HG02840 (cell line): ENCODE measurements at regions not wholly inside any gene's neighbourhood (a gene's known extent, or its start where the extent isn't known, plus 50 kb on each side); places are given as distances from the start of the nearest gene placed in this dataset.

ENCODE experiments used
- ATAC-seq: cut with Tn5 transposase; IDR thresholded peaks from one replicate; pipeline ENCODE4 v1.9.1; 2021; ENCODE audit warnings: mild to moderate bottlenecking, moderate library complexity, moderate number of reproducible peaks; ENCODE audit not compliant: unreplicated experiment, low FRiP score

DNA sequence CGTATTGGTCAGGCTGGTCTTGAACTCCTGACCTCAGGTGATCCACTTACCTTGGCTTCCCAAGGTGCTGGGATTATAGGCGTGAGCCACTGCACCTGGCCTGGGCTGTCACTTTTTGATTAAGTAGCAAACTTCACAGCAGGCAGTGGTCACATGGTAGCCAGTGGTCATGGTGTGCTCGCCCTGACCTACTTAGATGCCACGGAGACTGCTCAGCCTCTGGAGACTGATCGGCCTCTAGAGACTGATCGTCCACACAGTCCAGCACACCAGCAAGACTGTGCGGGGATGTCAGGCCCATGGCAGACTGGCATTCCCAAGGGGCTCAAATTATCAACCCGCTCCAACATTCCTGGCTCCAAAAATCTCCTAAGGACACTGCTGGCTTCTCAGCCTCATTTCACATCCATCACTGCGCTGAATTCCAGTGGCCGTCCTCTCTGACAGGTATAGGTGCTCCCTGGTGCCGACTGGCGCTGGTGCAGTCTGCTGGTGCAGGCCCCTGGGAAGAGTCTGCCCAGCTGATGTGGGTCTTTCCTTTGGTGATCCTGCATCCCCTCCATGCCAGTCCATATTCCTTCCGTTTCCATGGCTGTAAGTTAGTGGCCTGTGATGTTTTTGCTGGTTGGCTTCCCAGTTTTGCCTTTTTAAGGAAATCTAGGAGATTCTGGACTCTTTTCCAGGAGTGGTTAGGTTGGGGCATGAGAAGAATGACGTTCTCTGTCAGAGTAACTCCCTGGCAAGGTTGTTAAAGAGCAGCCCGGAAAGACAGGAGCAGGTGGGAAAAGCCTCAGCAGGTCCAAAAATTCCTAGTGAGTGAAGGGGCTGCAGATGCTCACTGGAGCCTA is 374.5 kb upstream of the HS6ST1 start:
- no peak for ATAC-seq

DNA sequence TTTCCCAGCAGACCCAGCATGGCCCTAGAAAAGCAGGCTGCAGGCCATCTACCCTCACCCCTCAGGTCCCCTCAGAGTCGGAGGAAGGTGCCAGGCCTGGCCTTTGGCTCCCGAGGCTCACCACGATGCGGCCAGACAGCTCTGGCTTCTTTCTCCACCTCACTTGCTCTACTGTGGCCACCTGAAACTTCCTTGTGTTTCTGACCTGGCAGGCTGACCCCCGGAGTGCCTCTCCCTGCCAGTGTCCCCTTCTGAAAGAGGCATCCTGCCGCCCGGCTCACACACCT is 375.0 kb upstream of the HS6ST1 start:
- ATAC-seq, result no peak

DNA sequence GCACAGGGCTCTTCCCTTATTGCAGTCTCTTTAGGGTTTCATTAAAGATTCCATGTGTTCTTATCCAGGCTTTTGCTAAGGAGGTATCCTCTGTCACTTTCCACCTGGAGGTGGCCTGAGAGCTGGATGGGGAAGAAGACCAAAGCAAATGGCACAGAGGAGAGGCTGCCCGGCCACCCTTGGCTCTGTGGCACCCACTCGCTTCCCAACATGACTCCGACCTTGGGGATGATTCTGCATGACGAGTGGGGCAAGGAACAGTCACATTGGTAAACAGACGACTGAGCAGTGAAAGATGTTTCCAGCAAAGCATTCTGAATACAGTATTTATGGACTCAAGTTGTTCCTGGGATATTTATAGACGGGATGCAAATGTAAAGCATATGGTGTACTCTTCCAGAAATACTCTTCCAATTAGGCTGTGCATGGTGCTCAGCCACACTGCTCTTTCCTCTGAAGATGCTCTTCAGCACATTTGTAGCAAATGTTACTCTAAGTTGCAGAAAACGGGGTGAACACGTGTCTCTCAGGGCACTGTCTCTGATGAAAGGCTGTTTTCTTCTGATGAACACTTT is 377.1 kb upstream of the HS6ST1 start:
- ATAC-seq, result no peak

DNA sequence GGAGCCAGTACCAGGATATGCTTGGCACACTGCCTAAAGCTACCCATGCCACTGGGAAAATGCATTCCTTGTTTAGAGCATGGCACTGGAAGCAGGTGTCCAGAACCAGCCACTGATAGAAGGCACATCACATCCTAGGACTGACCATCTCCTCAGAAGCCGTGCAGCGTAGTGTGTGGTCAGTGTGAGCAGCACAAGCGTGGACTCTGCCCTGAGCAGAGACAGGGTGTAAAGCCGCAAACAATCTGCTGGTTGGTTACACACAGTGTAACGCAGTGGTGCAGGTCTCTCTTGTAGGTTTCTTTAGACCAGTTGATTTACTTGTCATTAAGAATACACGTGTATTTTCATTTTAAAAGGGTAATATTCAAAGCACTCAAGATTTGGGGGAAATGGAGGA is 377.8 kb upstream of the HS6ST1 start:
- no peak for ATAC-seq

DNA sequence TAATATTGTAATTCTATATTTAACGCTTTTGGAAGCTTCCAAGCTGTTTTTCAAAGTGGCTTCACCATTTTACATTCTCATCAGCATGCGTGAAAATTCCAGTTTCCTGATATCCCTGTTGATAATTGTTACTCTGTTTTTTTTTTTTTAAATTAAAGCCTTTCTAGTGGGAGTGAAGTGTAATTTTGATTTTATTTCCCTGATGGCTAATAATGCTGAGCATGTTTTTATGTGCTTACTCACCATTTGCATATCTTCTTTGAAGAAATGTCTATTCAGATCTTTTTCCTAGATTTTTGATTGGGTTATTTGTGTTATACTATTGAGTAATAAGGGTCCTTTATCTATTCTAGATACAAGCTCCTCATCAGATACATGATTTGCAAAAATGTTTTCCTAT is 382.8 kb upstream of the HS6ST1 start:
- ATAC-seq, result no peak

DNA sequence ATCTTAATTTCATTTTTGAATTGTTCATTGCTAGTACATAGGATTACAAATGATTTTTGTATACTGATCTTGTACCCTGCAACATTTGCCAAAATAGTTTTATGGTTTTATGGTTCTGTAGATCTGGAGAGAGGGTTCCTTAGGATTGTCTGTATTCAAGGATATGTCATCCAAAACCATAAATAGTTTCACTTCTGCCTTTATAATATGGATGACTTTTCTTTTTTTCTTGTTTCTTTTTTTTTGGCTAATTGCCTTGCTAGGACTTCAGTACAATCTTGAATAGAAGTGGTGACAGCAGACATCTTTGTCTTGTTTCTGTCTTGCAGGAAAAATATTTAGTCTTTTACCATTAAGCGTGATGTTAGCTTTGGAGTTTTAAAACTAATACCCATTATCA is 383.9 kb upstream of the HS6ST1 start:
- no peak for ATAC-seq

DNA sequence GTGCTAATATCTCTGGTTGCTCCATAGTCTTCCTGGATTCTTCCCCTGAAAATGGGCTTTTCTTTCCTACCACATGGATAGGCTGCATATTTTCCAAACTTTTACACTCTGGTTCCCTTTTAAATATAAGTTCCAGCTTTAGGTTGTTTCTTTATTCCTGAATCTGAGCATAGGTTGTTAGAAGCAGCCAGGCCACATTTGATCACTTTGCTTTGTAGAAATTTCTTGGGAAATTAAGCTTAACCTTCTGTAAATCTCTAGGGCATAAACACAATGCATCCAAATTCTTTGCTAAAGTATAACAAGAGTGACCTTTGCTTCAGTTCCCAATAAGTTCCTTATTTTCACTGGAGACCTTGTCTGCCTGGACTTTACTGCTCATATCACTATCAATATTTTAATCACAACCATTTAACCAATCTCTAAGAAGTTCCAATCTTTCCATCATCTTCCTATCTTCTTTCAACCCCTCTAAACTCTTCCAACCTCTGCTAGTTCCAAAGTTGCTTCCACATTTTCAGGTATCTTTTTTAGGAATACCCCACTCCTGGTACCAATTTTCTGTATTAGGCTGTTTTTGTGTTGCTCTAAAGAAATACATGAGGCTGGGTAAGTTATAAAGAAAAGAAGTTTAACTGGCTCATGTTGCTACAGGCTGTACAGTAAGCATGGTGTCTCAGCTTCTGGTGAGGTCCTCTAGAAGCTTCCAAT is 389.6 kb upstream of the HS6ST1 start:
- no peak for ATAC-seq

DNA sequence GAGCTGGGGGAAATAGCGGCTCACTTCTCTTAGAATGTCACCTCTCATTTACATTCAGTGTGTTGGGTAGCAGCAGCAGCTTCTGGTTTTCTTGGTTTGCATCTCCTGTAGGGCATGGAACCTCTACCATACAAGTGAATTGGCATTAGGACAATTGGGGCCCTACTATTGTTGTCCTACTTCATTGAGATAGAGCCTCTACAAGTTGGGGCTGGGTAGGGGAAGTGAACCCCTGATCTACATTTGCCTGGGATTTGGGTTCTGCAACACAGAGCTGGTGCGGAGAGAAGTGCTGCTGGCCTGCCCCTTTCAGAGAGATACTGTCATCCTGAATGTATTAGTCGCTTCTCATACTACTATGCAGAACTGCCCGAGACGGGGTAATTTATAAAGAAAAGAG is 391.6 kb upstream of the HS6ST1 start:
- ATAC-seq, result no peak

DNA sequence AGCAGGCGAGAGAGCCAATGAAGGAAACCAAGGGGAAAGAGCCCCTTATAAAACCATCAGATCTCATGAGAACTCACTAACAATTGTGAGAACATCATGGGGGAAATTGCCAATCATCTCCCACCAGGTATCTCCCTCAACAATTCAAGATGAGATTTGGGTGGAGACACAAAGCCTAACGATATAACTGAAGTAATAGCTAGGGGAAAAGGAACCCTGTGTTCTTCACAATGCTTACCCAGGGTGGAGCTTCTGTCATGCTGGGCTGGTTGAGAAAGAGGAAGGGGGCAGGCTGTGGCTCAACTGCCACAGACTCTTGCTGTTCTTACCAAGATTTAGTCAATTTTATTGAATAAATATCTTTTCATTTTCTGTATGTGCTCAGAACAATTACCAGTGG is 392.1 kb upstream of the HS6ST1 start:
- no peak for ATAC-seq

DNA sequence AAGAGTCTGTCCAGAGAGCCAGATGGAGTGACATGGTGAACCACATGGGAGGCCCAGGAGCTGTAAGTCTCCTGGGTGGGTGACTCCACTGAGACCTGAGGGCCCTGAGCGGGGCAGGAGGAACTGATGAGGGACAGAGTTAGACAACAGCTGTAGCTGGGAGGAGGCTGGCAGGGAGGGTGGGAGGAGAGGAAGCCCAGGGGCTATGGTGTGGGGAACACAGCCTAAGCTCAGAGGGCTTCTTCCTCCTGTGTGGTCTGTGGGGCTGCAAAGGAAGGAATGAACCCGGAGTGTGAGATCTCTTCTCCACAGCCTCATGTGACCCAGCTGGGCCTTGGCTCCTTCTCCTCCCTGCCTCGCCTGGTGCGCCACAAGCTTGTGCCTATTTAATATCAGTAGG is 395.6 kb upstream of the HS6ST1 start:
- no peak for ATAC-seq

DNA sequence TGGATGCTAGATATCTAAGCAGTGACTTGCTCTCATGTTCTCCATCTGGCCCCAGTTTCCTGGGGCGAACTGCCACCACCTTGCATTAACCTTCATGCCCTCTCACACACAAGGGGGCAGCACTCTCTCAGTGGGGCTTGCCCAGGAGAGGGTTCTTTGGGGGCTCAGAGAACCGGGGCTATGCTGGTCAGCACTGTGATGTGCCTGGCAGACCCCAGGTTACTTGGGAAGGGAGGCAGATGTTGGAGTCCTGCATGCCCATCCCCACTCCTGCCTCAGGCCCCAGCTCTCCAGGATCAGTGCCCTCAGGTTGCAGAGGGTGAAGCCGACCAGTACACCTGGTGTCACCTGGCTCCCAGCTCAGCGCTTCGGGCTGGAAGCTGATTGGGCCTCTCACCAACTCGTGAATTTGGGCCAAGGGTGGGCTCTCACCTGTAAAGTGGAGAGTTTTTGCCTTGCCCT is 396.2 kb upstream of the HS6ST1 start:
- no peak for ATAC-seq

DNA sequence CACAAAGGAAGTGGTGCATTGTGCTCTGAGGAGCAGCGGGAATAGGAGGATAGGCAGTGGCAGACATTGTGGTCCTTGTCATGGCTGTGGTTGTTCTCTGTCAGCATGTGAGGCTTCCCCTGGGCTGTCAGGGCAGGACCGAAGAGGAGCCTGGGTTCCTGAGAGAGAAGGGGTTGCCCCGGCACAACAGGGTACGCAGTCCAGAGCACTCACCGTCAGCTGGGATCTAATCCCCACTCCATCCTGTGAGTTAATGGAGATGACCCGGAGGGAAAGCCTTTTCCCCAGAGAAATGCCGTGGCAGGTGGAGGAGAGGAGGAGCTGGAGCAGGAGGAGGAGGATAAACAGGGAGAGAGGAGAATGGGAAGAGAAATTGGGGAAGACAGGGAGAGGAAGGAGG is 396.7 kb upstream of the HS6ST1 start:
- ATAC-seq, result no peak

DNA sequence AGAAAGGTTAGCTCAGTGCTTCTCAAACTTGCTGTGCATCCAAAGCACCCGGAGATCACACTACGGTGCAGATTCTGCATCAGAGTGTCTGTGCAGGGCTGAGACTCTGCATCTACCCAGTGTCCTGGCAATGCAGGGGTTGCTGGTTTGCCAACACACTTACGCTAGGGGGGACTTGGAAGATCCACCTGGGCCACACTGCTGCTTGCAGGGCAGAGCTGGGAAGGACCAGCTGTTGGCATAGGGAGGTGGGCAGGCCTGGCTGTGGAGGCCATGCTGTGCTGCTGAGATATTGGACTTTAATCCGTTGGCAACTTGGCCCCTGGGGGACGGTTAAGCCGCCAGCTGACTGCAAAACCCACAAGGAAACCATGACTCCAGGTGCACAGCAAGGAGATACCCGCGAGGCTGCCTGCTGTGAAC is 397.6 kb upstream of the HS6ST1 start:
- ATAC-seq, result no peak

DNA sequence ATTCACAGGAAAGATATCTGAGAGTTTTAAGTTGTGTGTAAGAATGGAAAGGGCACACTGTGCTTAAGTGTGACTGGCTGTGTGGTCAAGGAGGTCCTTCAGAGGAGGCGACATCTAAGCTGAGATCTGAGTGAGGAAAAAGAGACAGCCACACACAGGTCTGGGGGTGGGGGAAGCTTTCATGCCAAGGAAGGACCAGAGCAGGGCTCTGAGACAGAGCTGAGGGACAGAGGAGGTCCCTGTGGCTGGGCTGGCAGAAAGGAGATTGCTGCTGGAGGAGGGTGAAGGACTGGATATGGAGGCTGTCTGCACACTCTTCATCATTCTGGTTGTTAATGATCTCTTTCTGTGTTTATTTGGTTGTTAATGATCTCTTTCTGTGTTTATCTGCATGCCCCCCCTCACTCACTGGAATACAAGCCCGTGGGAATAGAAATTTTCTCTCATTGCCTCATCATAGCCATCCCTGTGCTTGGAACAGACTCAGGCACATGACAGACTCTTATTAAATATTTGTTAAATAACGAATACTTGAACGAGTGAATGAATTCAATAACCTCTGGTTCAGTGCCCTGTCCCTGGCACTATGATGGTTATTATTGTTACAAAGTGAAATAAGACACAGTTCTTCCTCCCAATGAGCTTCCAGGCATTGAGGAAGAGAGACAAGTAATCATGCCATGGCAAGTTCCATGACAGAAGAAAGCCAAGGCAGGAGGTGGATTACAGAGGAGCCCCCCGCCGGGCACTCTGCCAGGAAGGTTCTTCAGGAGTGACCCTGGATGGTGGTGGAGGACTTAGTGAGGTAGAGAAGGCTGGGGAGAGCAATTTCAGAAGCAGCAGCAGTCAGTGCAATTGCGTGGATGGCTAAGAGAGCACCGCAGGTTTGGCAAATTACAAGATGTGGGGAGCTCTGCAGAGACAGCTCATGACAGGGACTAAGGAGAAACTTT is 399.4 kb upstream of the HS6ST1 start:
- no peak for ATAC-seq

DNA sequence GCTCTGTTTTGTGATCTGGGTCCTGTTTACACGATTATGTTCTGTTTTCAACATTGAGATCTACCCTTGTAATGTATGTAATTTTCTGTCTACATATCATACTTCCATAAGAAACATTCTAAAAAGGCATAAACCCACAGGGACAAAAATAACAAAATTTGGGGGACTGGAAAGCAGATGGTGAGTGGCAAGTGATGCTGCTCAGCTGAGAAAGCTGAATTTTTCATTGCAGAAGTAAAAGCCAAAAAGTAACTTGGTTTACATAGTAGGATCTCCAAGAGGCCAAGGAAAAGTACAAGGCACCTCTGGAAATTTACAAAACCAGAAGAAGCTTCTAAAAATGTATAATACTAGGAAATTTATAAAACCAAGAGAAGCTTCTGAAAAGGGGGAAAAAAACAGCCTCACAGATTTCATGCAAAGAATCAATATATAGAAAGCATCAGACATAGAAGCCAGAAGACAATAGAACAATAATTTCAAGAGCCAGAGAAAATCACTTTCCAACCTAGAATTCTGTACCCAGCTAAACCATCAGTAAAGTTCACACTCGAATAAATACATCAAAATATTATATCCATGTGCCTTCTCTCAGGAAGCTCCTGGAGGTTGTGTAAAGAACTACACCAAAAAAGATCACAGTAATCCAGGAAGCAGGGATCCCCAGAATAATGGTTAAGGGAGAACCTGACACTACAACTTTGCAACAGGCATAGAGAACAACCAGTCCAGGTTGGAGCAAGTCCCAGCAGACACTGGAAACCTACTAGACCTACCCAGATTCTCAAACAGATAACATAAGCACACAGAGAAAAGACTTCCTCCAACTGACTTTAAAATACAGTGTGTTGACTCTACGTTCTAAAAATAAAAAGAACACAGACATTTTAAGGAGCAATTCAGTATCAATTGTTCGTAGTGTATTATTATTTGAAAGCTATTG is 401.7 kb upstream of the HS6ST1 start:
- ATAC-seq, result no peak

DNA sequence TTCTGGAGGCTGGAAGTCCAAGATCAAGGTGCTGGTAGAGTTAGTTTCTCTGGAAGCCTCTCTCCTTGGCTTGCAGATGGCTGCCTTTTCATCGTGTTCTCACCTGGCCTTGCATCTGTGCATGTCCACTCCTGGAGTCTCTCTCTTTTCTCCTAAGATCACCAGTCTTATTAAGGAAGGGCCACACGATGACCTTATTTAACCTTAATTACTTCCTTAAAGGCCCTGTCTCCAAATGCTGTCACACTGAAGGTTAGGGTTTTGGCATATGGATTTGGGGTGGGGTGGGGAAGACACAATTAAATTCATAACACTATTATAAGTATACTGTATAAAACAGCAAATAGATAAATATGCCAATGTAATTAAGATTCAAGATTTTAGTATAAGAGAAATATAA is 402.4 kb upstream of the HS6ST1 start:
- no peak for ATAC-seq

DNA sequence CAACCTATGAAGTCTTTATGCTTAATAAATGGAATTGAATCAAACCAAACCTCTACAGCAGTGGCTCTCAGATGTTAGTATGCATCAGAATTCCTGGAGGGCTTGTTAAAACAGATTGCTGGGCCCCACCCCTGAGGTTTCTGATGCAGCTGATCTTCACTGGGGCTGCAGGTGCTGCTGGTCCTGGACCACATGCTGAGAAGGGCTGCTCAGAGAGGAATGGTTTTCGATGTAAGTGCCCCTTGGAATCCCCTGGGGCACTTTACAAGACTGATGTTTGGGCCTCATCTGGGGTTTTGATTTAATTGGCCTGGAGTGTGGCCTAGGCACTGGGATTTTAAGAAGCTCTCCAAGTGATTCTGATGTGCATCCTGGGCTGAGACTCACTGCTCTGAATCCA is 403.8 kb upstream of the HS6ST1 start:
- ATAC-seq, result no peak

DNA sequence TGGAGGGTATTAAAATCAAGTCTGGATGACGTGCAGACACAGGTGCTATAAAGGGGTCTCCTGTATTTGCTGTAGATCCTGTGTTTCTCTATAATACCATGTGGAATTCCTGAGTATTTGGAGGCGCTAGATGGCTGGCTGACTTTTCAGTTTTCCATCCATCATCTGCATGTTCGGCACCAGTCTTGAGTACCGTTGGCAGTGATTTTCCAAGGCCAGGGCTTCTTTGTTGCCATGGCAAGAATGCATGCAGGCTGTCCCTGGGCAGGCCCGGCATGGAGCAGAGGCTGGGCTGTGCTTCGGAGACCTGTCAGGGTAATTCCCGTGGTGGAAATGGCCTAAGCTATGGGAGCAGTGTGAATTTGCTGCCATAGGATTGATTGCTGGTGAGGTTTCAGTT is 405.9 kb upstream of the HS6ST1 start:
- no peak for ATAC-seq

DNA sequence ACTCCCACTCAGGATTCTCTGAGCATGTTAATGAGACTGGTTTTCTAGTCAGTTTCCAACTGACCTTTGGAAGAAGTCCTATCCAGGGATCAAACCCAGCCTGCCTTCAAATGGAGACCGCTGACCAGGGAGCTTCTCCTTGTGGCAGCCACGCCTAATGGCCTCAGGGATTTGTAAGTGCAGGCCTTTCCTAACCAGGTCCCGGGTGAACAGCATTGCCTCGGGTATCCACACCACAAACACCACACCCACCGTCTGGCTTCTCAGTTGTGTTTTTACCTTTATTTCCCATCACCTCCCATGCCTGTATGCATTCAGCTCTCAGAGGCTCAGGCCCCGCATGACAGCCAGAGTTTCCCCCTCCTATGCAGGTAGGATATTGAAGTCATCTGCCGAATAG is 406.3 kb upstream of the HS6ST1 start:
- no peak for ATAC-seq

DNA sequence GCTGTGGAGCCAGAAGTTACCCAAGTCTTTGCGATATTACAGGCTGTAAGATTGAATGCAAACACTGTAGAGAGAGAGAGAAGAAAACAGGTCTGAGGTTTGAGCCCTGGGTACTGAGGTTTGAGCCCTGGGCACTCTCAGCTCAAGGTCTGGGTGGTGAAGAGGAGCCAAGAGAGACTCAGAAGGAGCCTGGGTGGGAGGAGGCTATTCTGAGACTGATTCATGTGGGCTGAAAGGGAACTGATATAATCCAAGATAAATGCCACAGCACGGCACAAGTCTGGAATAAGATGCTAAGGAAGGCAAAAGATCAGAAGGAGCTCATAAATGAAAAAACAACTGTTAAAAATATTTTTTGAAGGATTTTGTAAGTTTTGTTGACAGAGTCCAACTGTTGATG is 407.6 kb upstream of the HS6ST1 start:
- no peak for ATAC-seq
